ENCODE measurements at regions not wholly inside any gene's neighbourhood (a gene's known extent, or its start where the extent isn't known, plus 50 kb on each side); places are given as distances from the start of the nearest gene placed in this dataset.

DNA sequence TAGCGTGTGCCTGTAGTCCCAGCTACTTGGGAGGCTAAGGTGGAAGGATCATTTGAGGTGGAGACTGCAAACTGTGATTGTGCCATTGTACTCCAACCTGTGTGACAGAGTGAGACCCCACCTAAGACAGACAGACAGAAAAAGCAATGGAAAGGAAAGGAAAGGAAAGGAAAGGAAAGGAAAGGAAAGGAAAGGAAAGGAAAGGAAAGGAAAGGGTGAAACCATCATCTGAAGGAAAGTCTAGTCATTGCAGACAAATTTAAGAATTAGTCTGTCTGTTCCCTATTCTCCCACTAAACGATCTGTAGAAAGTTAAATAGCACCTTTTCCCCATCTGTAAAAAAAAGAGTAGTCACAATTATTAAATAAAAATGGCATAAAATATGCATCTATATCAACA, 91.1 kb upstream of the SKAP2 start:
- TF ChIP-seq RAD21 (conservative IDR thresholded peaks at IDR 0.05) (no peak), MXI1 (conservative IDR thresholded peaks at IDR 0.05; ENCODE audit: poor library complexity, severe bottlenecking) (no peak), EZH2 (IDR thresholded peaks at IDR 0.05; ENCODE audit: borderline replicate concordance, insufficient read depth, low read length, poor library complexity, severe bottlenecking) (no peak), EP300 (conservative IDR thresholded peaks at IDR 0.05; ENCODE audit: poor library complexity, severe bottlenecking) (no peak), TAF1 (IDR thresholded peaks at IDR 0.05; ENCODE audit: low read depth) (no peak), POLR2AphosphoS5 (IDR thresholded peaks at IDR 0.05) (no peak), SMC3 (conservative IDR thresholded peaks at IDR 0.05; ENCODE audit: poor library complexity) (no peak), REST (IDR thresholded peaks at IDR 0.05; ENCODE audit: borderline replicate concordance) (no peak)
- TF ChIP-seq, protein P1, sequence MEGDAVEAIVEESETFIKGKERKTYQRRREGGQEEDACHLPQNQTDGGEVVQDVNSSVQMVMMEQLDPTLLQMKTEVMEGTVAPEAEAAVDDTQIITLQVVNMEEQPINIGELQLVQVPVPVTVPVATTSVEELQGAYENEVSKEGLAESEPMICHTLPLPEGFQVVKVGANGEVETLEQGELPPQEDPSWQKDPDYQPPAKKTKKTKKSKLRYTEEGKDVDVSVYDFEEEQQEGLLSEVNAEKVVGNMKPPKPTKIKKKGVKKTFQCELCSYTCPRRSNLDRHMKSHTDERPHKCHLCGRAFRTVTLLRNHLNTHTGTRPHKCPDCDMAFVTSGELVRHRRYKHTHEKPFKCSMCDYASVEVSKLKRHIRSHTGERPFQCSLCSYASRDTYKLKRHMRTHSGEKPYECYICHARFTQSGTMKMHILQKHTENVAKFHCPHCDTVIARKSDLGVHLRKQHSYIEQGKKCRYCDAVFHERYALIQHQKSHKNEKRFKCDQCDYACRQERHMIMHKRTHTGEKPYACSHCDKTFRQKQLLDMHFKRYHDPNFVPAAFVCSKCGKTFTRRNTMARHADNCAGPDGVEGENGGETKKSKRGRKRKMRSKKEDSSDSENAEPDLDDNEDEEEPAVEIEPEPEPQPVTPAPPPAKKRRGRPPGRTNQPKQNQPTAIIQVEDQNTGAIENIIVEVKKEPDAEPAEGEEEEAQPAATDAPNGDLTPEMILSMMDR (IDR thresholded peaks at IDR 0.05; ENCODE audit: poor library complexity, severe bottlenecking), result no peak
- H3K27me3 ChIP-seq (ENCODE audit: insufficient read depth, low read depth, low read length), result no peaks in the 10 kb centered on the region
- no peaks in the 10 kb centered on the region for H3K9me3 ChIP-seq (ENCODE audit: low read length)

DNA sequence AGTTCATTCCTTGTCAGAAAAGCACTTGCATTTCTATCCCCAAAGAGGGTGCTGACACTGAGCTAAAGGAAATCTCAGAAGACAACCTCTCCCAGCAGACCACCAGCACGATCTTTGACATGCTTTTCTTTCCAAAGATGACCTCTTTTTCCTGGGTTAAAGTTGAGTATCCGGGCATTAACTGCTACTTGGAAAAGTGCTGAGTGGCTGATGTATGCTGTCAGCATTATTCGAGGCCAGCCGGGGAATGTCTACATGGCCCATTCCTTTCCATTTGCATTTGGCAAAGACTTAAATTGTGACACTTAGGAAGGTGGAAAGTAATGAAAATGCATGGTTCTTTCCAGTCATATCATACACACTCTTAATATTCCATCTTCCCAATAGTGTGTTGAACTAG, 90.6 kb upstream of the SKAP2 start:
- no peaks in the 10 kb centered on the region for H3K9me3 ChIP-seq (ENCODE audit: low read length)
- no peak overlapping the region for H3K27ac ChIP-seq (ENCODE audit: low read length)
- H3K36me3 ChIP-seq (ENCODE audit: insufficient read depth, low read length), result no peaks in the 10 kb centered on the region
- H3K79me2 ChIP-seq (replicated peaks; ENCODE audit: insufficient read depth, low read length), result no peaks in the 10 kb centered on the region
- H2AFZ ChIP-seq (ENCODE audit: low read depth, low read length), result no peak overlapping the region
- H3K4me3 ChIP-seq (ENCODE audit: low read length), result no peak overlapping the region
- no peaks in the 10 kb centered on the region for H3K27me3 ChIP-seq (ENCODE audit: insufficient read depth, low read depth, low read length)
- H3F3A ChIP-seq (ENCODE audit: insufficient read depth, low read length, poor library complexity, severe bottlenecking), result no peaks in the 10 kb centered on the region
- no peak overlapping the region for H3K9ac ChIP-seq (ENCODE audit: low read length)
- H3K4me2 ChIP-seq (ENCODE audit: low read length), result no peak overlapping the region
- no peaks in the 10 kb centered on the region for H4K20me1 ChIP-seq (ENCODE audit: insufficient read depth)
- TF ChIP-seq REST (IDR thresholded peaks at IDR 0.05; ENCODE audit: borderline replicate concordance), result no peak
- TF ChIP-seq SMC3 (conservative IDR thresholded peaks at IDR 0.05; ENCODE audit: poor library complexity), result no peak
- TF ChIP-seq MXI1 (conservative IDR thresholded peaks at IDR 0.05; ENCODE audit: poor library complexity, severe bottlenecking), result no peak
- TF ChIP-seq RAD21 (conservative IDR thresholded peaks at IDR 0.05), result no peak
- TF ChIP-seq, protein P1 (IDR thresholded peaks at IDR 0.05; ENCODE audit: poor library complexity, severe bottlenecking), result no peak
- TF ChIP-seq EZH2 (IDR thresholded peaks at IDR 0.05; ENCODE audit: borderline replicate concordance, insufficient read depth, low read length, poor library complexity, severe bottlenecking), result no peak
- no peak for TF ChIP-seq TAF1 (IDR thresholded peaks at IDR 0.05; ENCODE audit: low read depth)
- no peak for TF ChIP-seq EP300 (conservative IDR thresholded peaks at IDR 0.05; ENCODE audit: poor library complexity, severe bottlenecking)
- H3K9me2 ChIP-seq (ENCODE audit: insufficient read depth, low read length), result no peaks in the 10 kb centered on the region

More for the DNA sequence above, 91.1 kb upstream of the SKAP2 start:
- Histone ChIP-seq H3K9me2 (ENCODE audit: insufficient read depth, low read length) (no peaks in the 10 kb centered on the region), H3K36me3 (ENCODE audit: insufficient read depth, low read length) (no peaks in the 10 kb centered on the region), H2AFZ (ENCODE audit: low read depth, low read length) (no peak overlapping the region), H3K4me2 (ENCODE audit: low read length) (no peak overlapping the region), H3K4me3 (ENCODE audit: low read length) (no peak overlapping the region), H4K20me1 (ENCODE audit: insufficient read depth) (no peaks in the 10 kb centered on the region), H3F3A (ENCODE audit: insufficient read depth, low read length, poor library complexity, severe bottlenecking) (no peaks in the 10 kb centered on the region), H3K27ac (ENCODE audit: low read length) (no peak overlapping the region), H3K79me2 (replicated peaks; ENCODE audit: insufficient read depth, low read length) (no peaks in the 10 kb centered on the region), H3K9ac (ENCODE audit: low read length) (no peak overlapping the region)
